ENCODE measurements at regions not wholly inside any gene's neighbourhood (a gene's known extent, or its start where the extent isn't known, plus 50 kb on each side); places are given as distances from the start of the nearest gene placed in this dataset.

GRCh38 chr14:98321841-98322240 lies 950.2 kb downstream of the BCL11B start:
- no peaks in the 10 kb centered on the region for H3K4me1 ChIP-seq (ENCODE audit: insufficient read depth, insufficient read length)
- DNase-seq (ENCODE audit: low read depth, low spot score): no peak
- H3K9me3 ChIP-seq (ENCODE audit: insufficient read depth, low read length): peaks cover 5% of the 10 kb centered on the region; the same call in 1 of the 2 replicates
- no peak overlapping the region for H3K4me3 ChIP-seq (ENCODE audit: insufficient read length, low read depth)
- no peaks in the 10 kb centered on the region for H3K27me3 ChIP-seq (ENCODE audit: insufficient read depth, insufficient read length)
- no peaks in the 10 kb centered on the region for H3K36me3 ChIP-seq (ENCODE audit: insufficient read depth, insufficient read length, low read length)
- no peak overlapping the region for H3K9ac ChIP-seq (ENCODE audit: insufficient read length, low read depth)
- TF ChIP-seq ZNF274 (IDR thresholded peaks at IDR 0.05; ENCODE audit: low read depth, low read length): no peak
- TF ChIP-seq YY1 (IDR thresholded peaks at IDR 0.05; ENCODE audit: insufficient read depth, insufficient read length): no peak
- TF ChIP-seq SUZ12 (IDR thresholded peaks at IDR 0.05; ENCODE audit: extremely low read depth, insufficient read depth, insufficient read length): no peak

GRCh38 chr14:98323836-98324235 lies 948.2 kb downstream of the BCL11B start:
- no peaks in the 10 kb centered on the region for H3K27me3 ChIP-seq (ENCODE audit: insufficient read depth, insufficient read length)
- peaks cover 5% of the 10 kb centered on the region; the same call in 1 of the 2 replicates for H3K9me3 ChIP-seq (ENCODE audit: insufficient read depth, low read length)
- H3K4me1 ChIP-seq (ENCODE audit: insufficient read depth, insufficient read length): no peaks in the 10 kb centered on the region
- no peak for DNase-seq (ENCODE audit: low read depth, low spot score)
- no peak overlapping the region for H3K4me3 ChIP-seq (ENCODE audit: insufficient read length, low read depth)
- TF ChIP-seq YY1 (IDR thresholded peaks at IDR 0.05; ENCODE audit: insufficient read depth, insufficient read length) (no peak), SUZ12 (IDR thresholded peaks at IDR 0.05; ENCODE audit: extremely low read depth, insufficient read depth, insufficient read length) (no peak), ZNF274 (IDR thresholded peaks at IDR 0.05; ENCODE audit: low read depth, low read length) (no peak)
- H3K9ac ChIP-seq (ENCODE audit: insufficient read length, low read depth): no peak overlapping the region
- H3K36me3 ChIP-seq (ENCODE audit: insufficient read depth, insufficient read length, low read length): no peaks in the 10 kb centered on the region

GRCh38 chr14:98325761-98326160 lies 946.2 kb downstream of the BCL11B start:
- H3K27me3 ChIP-seq (ENCODE audit: insufficient read depth, insufficient read length): no peaks in the 10 kb centered on the region
- no peak overlapping the region for H3K9ac ChIP-seq (ENCODE audit: insufficient read length, low read depth)
- no peaks in the 10 kb centered on the region for H3K36me3 ChIP-seq (ENCODE audit: insufficient read depth, insufficient read length, low read length)
- DNase-seq (ENCODE audit: low read depth, low spot score): no peak
- H3K4me3 ChIP-seq (ENCODE audit: insufficient read length, low read depth): no peak overlapping the region
- TF ChIP-seq ZNF274 (IDR thresholded peaks at IDR 0.05; ENCODE audit: low read depth, low read length) (no peak), SUZ12 (IDR thresholded peaks at IDR 0.05; ENCODE audit: extremely low read depth, insufficient read depth, insufficient read length) (no peak), YY1 (IDR thresholded peaks at IDR 0.05; ENCODE audit: insufficient read depth, insufficient read length) (no peak)
- no peaks in the 10 kb centered on the region for H3K9me3 ChIP-seq (ENCODE audit: insufficient read depth, low read length)
- no peaks in the 10 kb centered on the region for H3K4me1 ChIP-seq (ENCODE audit: insufficient read depth, insufficient read length)

- Histone ChIP-seq H3K9me3 (ENCODE audit: insufficient read depth, low read length) (no peaks in the 10 kb centered on the region), H3K4me3 (ENCODE audit: insufficient read length, low read depth) (no peak overlapping the region), H3K4me1 (ENCODE audit: insufficient read depth, insufficient read length) (no peaks in the 10 kb centered on the region), H3K36me3 (ENCODE audit: insufficient read depth, insufficient read length, low read length) (no peaks in the 10 kb centered on the region), H3K27me3 (ENCODE audit: insufficient read depth, insufficient read length) (no peaks in the 10 kb centered on the region), H3K9ac (ENCODE audit: insufficient read length, low read depth) (no peak overlapping the region)
- no peak for DNase-seq (ENCODE audit: low read depth, low spot score)
- TF ChIP-seq SUZ12 (IDR thresholded peaks at IDR 0.05; ENCODE audit: extremely low read depth, insufficient read depth, insufficient read length) (no peak), YY1 (IDR thresholded peaks at IDR 0.05; ENCODE audit: insufficient read depth, insufficient read length) (no peak), ZNF274 (IDR thresholded peaks at IDR 0.05; ENCODE audit: low read depth, low read length) (no peak)
Observed at GRCh38 chr14:98328496-98328895, 943.5 kb downstream of the BCL11B start.

- Histone ChIP-seq H3K4me1 (ENCODE audit: insufficient read depth, insufficient read length) (no peaks in the 10 kb centered on the region), H3K9ac (ENCODE audit: insufficient read length, low read depth) (no peak overlapping the region), H3K36me3 (ENCODE audit: insufficient read depth, insufficient read length, low read length) (no peaks in the 10 kb centered on the region), H3K27me3 (ENCODE audit: insufficient read depth, insufficient read length) (no peaks in the 10 kb centered on the region), H3K4me3 (ENCODE audit: insufficient read length, low read depth) (no peak overlapping the region), H3K9me3 (ENCODE audit: insufficient read depth, low read length) (no peaks in the 10 kb centered on the region)
- no peak for DNase-seq (ENCODE audit: low read depth, low spot score)
- TF ChIP-seq YY1 (IDR thresholded peaks at IDR 0.05; ENCODE audit: insufficient read depth, insufficient read length) (no peak), ZNF274 (IDR thresholded peaks at IDR 0.05; ENCODE audit: low read depth, low read length) (no peak)
Observed at GRCh38 chr14:98334186-98334585, 937.8 kb downstream of the BCL11B start.

GRCh38 chr14:98341211-98341610 lies 930.8 kb downstream of the BCL11B start:
- Histone ChIP-seq H3K36me3 (ENCODE audit: insufficient read depth, insufficient read length, low read length) (no peaks in the 10 kb centered on the region), H3K27me3 (ENCODE audit: insufficient read depth, insufficient read length) (no peaks in the 10 kb centered on the region), H3K9ac (ENCODE audit: insufficient read length, low read depth) (no peak overlapping the region), H3K9me3 (ENCODE audit: insufficient read depth, low read length) (no peaks in the 10 kb centered on the region), H3K4me1 (ENCODE audit: insufficient read depth, insufficient read length) (no peaks in the 10 kb centered on the region), H3K4me3 (ENCODE audit: insufficient read length, low read depth) (no peak overlapping the region)
- no peak for DNase-seq (ENCODE audit: low read depth, low spot score)
- TF ChIP-seq YY1 (IDR thresholded peaks at IDR 0.05; ENCODE audit: insufficient read depth, insufficient read length) (no peak), ZNF274 (IDR thresholded peaks at IDR 0.05; ENCODE audit: low read depth, low read length) (no peak), SUZ12 (IDR thresholded peaks at IDR 0.05; ENCODE audit: extremely low read depth, insufficient read depth, insufficient read length) (no peak)

- Histone ChIP-seq H3K4me1 (ENCODE audit: insufficient read depth, insufficient read length) (no peaks in the 10 kb centered on the region), H3K9ac (ENCODE audit: insufficient read length, low read depth) (no peak overlapping the region), H3K4me3 (ENCODE audit: insufficient read length, low read depth) (no peak overlapping the region), H3K36me3 (ENCODE audit: insufficient read depth, insufficient read length, low read length) (no peaks in the 10 kb centered on the region), H3K27me3 (ENCODE audit: insufficient read depth, insufficient read length) (no peaks in the 10 kb centered on the region), H3K9me3 (ENCODE audit: insufficient read depth, low read length) (no peaks in the 10 kb centered on the region)
- TF ChIP-seq SUZ12 (IDR thresholded peaks at IDR 0.05; ENCODE audit: extremely low read depth, insufficient read depth, insufficient read length) (no peak), YY1 (IDR thresholded peaks at IDR 0.05; ENCODE audit: insufficient read depth, insufficient read length) (no peak), ZNF274 (IDR thresholded peaks at IDR 0.05; ENCODE audit: low read depth, low read length) (no peak)
- DNase-seq (ENCODE audit: low read depth, low spot score): no peak
Observed at GRCh38 chr14:98345161-98345560, 926.8 kb downstream of the BCL11B start.

- TF ChIP-seq SUZ12 (IDR thresholded peaks at IDR 0.05; ENCODE audit: extremely low read depth, insufficient read depth, insufficient read length) (no peak), YY1 (IDR thresholded peaks at IDR 0.05; ENCODE audit: insufficient read depth, insufficient read length) (no peak), ZNF274 (IDR thresholded peaks at IDR 0.05; ENCODE audit: low read depth, low read length) (no peak)
- DNase-seq (ENCODE audit: low read depth, low spot score): no peak
- no peaks in the 10 kb centered on the region for H3K4me1 ChIP-seq (ENCODE audit: insufficient read depth, insufficient read length)
Observed at GRCh38 chr14:98347686-98348085, 924.3 kb downstream of the BCL11B start.

More at GRCh38 chr14:98347686-98348085, 924.3 kb downstream of the BCL11B start:
- no peak overlapping the region for H3K4me3 ChIP-seq (ENCODE audit: insufficient read length, low read depth)
- no peaks in the 10 kb centered on the region for H3K27me3 ChIP-seq (ENCODE audit: insufficient read depth, insufficient read length)
- no peaks in the 10 kb centered on the region for H3K36me3 ChIP-seq (ENCODE audit: insufficient read depth, insufficient read length, low read length)
- no peaks in the 10 kb centered on the region for H3K9me3 ChIP-seq (ENCODE audit: insufficient read depth, low read length)
- no peak overlapping the region for H3K9ac ChIP-seq (ENCODE audit: insufficient read length, low read depth)
